ENCODE measurements at regions not wholly inside any gene's neighbourhood (a gene's known extent, or its start where the extent isn't known, plus 50 kb on each side); places are given as distances from the start of the nearest gene placed in this dataset.
A peak's percentile ranks its signal among the peaks of the same experiment; 100 is the strongest.
"Not testable (repeated sequence)": the region's sequence is repeated elsewhere in the genome, so short reads cannot be mapped to it uniquely, and the experiment has no call there.

DNA sequence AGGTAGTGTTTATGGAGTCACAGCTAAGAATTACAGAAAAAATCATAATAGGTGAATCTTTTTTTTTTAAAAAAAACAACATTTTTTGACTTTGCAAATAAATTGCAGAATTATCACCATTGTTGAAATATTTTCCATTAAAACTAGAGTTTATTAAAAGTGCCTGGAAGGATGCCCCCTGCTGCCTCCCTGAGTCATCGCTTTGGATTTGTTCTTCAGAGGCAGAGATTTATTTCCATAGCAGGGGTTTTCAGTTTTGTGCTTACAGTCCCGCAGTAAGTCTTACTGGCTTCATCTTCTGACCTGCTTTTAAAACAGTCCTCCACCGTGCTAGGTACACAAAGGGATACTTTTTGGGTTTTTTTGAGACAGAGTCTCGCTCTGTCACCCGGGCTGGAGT, 244.9 kb upstream of the PLGLB2 start:
- not testable (repeated sequence) for H3K4me3 Mint-ChIP-seq; H3K36me3 Mint-ChIP-seq (ENCODE audit: low read depth); H3K27ac Mint-ChIP-seq; H3K4me1 Mint-ChIP-seq (ENCODE audit: low read depth); H3K9me3 Mint-ChIP-seq; H3K27me3 Mint-ChIP-seq (ENCODE audit: low read depth)

DNA sequence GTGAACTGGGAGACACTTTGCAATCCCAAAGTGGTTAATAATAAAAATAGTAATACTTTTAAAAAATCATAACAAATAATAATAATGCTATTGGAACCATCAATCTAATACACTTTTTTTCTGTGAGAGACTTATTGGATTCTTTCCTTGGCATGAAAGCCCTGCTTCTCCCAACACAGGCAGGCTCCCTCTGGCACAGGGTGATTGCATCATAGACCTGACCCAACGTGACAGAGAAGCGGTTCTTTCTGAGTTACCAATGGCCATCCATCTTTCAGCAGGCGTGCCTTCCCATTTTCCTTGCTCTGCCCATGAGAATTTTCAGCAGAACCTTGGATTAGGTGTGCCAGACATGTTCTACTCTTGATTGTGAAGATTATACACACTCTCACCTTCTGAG, 242.6 kb upstream of the PLGLB2 start:
- H3K4me3 Mint-ChIP-seq; H3K27ac Mint-ChIP-seq; H3K36me3 Mint-ChIP-seq (ENCODE audit: low read depth); H3K4me1 Mint-ChIP-seq (ENCODE audit: low read depth); H3K9me3 Mint-ChIP-seq; H3K27me3 Mint-ChIP-seq (ENCODE audit: low read depth): not testable (repeated sequence)

DNA sequence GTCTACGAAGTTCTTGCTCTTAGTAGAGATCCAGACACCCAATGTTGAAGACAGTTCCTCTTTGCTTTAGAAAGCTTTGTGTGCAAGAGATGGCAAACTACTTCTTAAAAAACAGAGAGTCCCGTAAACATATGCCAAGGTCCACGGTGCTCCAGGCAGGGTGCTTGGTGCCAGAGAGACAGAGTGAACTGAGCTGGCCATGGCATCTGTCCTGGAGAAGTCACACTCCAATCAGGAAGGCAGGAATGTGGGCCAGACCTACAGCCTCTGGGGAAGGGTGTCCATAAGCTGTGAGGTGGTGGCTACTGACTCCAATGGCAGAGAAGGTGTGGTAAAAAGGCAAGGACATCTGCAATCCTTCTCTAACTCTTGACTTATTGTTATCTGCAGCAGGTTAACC, 242.0 kb upstream of the PLGLB2 start:
- not testable (repeated sequence) for H3K9me3 Mint-ChIP-seq; H3K27ac Mint-ChIP-seq; H3K4me1 Mint-ChIP-seq (ENCODE audit: low read depth); H3K4me3 Mint-ChIP-seq; H3K36me3 Mint-ChIP-seq (ENCODE audit: low read depth); H3K27me3 Mint-ChIP-seq (ENCODE audit: low read depth)

DNA sequence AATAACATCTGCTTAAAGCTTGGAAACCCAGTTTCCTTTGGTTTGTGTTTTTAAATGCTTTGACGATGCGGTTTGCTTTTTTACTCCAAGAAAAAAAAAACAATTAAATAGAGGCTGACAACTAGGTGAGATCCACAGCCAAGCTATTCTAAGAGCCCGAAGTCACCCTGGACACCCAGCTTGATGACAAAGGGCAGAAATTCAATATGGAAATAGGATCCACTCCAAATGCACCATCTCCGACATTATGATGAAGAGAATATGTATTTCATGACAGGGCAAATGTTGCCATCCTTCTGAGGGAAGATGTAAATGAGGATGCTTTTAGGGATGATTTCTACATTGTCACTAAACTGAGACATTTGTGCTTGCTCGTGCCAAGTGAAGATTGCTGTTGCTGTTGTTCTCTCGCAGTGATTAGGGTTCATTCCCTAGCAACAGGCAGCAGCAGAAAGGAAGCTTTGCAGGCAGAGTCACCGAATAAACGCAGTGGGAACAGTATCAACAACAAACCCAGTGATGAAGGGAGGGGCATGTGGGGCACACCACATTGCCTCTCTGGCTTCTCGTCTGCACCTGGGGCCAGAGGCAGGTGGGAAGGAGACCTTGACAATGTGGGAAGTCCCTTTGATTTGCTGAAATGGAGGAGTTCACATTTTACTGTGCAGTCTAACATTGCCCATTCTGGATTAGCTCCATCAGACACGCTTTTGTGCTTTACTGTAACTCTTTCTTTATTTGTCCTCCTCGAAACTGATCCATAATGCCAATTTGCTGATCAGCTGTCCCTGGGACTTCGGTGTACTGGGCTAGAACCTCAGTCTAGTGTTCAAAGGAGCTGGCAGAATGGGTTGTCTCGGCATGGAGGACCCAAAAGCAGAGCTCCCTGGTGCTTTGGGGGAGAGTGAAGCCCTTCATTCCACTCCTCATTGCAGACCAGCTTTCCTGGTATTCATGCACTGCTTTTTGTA, 240.2 kb upstream of the PLGLB2 start:
- peak overlapping the region; percentile 82 for H3K27ac Mint-ChIP-seq
- not testable (repeated sequence) for H3K4me3 Mint-ChIP-seq; H3K27me3 Mint-ChIP-seq (ENCODE audit: low read depth); H3K4me1 Mint-ChIP-seq (ENCODE audit: low read depth); H3K36me3 Mint-ChIP-seq (ENCODE audit: low read depth); H3K9me3 Mint-ChIP-seq

DNA sequence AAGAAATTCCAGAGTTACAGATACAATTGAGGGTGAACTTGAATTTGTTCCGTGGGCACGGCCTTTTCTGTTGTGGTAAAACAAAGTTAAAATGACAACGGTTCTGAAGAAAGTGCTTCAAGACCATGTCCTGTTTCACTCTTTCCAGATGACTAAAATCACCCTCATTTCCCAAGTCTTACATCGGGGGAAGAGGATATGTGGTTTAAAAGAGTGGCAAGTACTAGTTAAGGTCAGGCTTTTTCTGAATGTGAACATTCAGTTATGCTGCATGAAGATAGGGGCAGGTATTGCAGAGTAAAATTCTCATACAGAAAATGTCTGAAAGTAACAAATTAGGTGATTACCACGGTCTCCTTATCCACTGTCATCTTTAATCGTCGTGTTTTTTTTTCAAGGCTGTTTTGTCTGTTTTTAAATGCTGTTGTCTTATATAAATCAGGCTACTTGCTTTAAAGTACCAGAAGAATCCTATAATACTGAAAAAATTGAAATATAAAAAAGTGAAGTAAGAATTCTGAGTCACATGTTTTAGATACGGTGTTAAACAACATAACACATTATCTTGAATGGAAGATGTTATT, 236.6 kb upstream of the PLGLB2 start:
- not testable (repeated sequence) for H3K9me3 Mint-ChIP-seq; H3K36me3 Mint-ChIP-seq (ENCODE audit: low read depth); H3K4me1 Mint-ChIP-seq (ENCODE audit: low read depth); H3K27me3 Mint-ChIP-seq (ENCODE audit: low read depth)
- peak overlapping the region; percentile 44 for H3K4me3 Mint-ChIP-seq
- H3K27ac Mint-ChIP-seq: peak overlapping the region; percentile 76

DNA sequence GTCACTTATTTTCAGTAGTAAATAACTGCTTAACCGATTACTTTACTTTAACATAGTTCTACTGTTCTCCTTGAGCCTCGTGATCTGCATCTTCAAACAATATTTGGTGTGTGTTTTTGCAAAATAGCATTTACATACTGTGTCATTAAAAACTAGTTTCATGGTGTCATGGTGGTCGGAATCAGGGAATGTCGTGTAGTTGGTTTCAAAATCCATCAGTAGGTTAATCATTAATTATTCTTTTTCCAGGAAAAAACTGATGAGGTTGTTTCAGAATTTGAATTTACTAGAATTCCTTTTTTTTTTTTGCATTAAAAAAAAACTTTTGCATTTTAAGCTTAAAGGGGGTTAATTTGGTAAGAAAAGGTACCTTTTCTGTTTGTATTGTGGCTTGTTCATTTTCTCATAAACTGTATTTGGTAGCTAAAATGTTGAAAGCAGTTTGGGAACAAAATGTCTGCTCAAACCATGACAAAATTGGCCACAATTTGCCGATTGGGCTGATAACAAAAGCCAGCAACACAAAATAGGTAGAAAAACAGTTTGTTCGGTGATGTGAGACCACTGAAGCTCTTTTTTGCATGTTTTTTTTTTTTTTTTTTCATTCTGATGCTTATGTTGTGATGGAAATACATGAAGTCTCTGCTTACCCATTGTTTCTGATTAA, 234.9 kb upstream of the PLGLB2 start:
- H3K9me3 Mint-ChIP-seq; H3K4me3 Mint-ChIP-seq; H3K27me3 Mint-ChIP-seq (ENCODE audit: low read depth); H3K36me3 Mint-ChIP-seq (ENCODE audit: low read depth): not testable (repeated sequence)
- Mint-ChIP-seq H3K27ac (peak overlapping the region; percentile 52), H3K4me1 (ENCODE audit: low read depth) (peaks cover 12% of the 10 kb centered on the region)

DNA sequence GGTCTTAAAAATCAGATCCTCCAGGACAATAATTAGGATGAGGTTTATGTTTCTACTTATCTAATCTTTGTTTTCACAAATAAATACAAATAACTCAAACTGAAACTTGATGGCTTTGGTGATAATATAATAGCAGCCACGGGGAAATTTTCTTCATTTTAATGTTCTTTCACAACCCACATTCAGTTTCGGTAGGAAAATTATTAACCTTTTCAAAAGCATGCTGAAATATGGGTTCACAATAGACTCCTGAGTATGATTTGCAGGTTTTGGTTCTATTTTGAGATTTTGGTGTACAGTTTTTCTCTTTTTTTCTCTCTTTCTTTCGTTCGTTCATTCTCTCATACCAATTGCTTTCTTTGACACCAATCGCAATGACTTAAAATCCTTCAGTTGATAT, 233.9 kb upstream of the PLGLB2 start:
- H3K9me3 Mint-ChIP-seq; H3K4me3 Mint-ChIP-seq; H3K27me3 Mint-ChIP-seq (ENCODE audit: low read depth); H3K27ac Mint-ChIP-seq; H3K36me3 Mint-ChIP-seq (ENCODE audit: low read depth): not testable (repeated sequence)
- H3K4me1 Mint-ChIP-seq (ENCODE audit: low read depth): peaks cover 13% of the 10 kb centered on the region

DNA sequence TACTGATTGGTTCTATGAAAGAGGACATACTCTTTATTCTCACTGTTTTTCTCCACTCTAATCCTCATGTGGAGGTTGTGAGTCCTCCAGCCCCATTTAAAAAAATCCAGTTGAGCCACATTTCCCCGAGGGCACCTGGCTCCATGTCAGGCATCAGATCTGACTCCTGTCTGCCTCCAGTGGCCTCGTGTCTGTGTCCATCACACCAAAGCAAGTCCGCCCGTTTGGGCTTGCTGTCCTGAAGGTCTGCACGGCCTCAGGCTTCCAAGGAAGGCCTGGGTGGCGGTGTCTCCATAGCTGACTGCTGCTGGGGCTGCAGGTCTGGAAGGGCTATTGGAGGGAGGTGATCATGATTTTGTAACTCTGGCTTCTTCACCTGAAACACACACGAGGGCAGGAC, 233.4 kb upstream of the PLGLB2 start:
- not testable (repeated sequence) for H3K27ac Mint-ChIP-seq; H3K9me3 Mint-ChIP-seq; H3K36me3 Mint-ChIP-seq (ENCODE audit: low read depth); H3K4me3 Mint-ChIP-seq; H3K27me3 Mint-ChIP-seq (ENCODE audit: low read depth)
- peaks cover 13% of the 10 kb centered on the region for H3K4me1 Mint-ChIP-seq (ENCODE audit: low read depth)

DNA sequence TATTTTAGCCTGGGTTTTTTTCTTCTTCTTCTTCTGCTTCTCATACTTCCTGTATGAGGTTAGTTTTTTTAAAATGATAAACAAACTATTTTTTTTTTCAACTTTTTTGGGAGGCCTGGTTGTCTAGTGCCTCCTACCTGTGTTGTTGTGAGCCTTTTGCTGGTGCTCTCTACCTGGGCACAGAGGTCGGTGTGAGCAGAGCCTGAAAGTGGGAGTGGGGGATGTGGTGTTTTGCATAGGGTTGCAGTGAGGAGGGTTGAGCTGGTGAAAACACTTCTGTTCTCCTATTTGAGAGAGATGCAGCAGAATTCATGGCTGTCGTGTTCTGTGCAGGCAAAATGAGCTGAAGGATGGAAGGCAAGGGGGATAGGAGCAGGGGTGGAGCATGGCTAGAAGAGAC, 232.7 kb upstream of the PLGLB2 start:
- peak overlapping the region; percentile 95 for H3K27ac Mint-ChIP-seq

DNA sequence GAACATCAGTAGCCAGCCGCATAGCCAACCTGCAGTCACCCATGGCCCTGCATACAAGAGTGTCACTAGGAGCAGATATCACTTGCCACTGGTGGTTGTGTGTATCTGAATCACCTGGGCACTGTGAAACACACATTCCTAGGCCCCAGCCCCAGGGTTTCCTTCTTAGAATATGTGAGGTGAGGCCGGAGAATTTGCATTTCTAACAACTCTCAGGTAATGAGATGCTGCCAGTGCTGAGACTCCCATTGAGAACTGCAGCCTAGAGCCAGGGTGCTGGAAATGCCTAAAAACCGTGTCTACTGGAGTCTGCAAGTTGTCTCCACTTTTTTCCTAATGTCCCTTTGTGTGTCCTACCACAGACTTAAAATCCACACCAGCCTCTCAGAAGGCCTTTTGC, 232.0 kb upstream of the PLGLB2 start:
- H3K4me1 Mint-ChIP-seq (ENCODE audit: low read depth): peaks cover 15% of the 10 kb centered on the region
- not testable (repeated sequence) for H3K4me3 Mint-ChIP-seq; H3K36me3 Mint-ChIP-seq (ENCODE audit: low read depth); H3K9me3 Mint-ChIP-seq; H3K27ac Mint-ChIP-seq; H3K27me3 Mint-ChIP-seq (ENCODE audit: low read depth)

More for the DNA sequence above, 232.7 kb upstream of the PLGLB2 start:
- Mint-ChIP-seq H3K4me3 (peak overlapping the region; percentile 74), H3K4me1 (ENCODE audit: low read depth) (peaks cover 15% of the 10 kb centered on the region)
- not testable (repeated sequence) for H3K36me3 Mint-ChIP-seq (ENCODE audit: low read depth); H3K27me3 Mint-ChIP-seq (ENCODE audit: low read depth); H3K9me3 Mint-ChIP-seq

DNA sequence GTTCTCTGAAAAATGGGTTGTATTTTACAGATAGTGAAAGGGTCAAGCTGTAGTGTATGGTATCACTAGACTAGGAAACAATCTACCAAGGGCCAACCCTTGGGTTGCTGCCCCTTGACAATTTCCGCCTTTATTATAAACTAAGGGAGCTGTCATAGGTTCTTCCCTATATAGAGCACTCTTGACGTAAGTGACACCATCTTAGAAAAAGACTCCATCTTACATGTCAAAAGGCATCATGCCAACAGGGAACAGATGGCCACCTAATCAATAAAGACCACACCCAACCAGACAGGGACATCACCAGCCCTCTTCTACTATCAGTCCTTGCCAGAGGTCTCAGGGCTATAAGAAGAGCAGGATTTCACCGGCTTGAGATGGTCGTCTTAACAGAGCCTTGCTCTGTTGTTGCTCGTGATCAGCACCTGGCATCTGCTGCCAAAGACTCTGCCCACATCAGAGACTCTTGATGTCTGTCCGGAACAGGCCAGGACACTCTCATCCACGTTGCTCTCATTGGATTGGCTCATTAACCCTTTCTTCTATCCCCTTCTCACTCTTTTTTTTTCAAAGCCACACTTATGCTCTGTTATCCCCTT, 231.4 kb upstream of the PLGLB2 start:
- not testable (repeated sequence) for H3K4me3 Mint-ChIP-seq; H3K9me3 Mint-ChIP-seq; H3K27me3 Mint-ChIP-seq (ENCODE audit: low read depth); H3K27ac Mint-ChIP-seq; H3K36me3 Mint-ChIP-seq (ENCODE audit: low read depth)
- H3K4me1 Mint-ChIP-seq (ENCODE audit: low read depth): peaks cover 18% of the 10 kb centered on the region

DNA sequence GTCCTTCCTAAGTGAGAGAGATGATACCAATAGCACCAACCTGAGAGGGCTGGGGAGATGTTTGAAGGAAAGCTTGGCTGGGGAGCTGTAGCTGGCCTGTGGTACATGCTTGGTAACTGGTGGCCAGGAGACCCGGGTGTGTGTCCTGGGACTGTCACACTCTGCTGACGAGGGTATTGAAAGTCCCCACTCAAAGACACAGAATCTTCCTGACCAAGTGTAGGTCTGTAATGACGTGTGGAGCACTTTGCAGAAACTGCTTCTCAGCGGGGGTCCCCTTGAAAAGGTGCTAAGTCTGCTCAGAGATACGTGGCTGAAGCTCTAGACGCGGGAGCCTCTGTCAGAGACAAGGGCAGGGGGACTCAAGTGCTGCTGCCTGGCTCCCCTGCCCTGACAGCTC, 230.4 kb upstream of the PLGLB2 start:
- H3K4me3 Mint-ChIP-seq; H3K36me3 Mint-ChIP-seq (ENCODE audit: low read depth); H3K9me3 Mint-ChIP-seq; H3K27me3 Mint-ChIP-seq (ENCODE audit: low read depth); H3K27ac Mint-ChIP-seq: not testable (repeated sequence)
- H3K4me1 Mint-ChIP-seq (ENCODE audit: low read depth): peaks cover 19% of the 10 kb centered on the region

DNA sequence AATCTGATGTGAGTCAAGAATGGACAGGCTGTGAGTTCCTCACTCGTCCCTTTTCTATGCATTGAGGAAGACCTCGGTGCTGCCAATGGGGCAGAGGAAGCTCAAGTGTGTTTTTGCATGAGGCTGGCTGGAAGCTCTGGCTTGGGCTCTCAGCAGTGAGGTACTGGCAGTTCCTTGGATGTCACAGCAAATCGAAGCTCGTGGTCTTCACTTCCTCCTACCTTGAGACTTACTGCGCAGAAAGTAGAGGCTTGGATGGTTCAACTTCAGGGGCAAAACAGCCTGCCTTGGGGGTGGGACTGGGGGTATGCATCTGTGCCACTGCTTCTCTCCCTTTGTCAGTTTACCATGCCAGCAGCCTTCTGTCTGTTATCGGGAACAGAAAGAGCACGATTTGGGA, 229.8 kb upstream of the PLGLB2 start:
- not testable (repeated sequence) for H3K36me3 Mint-ChIP-seq (ENCODE audit: low read depth); H3K27me3 Mint-ChIP-seq (ENCODE audit: low read depth); H3K9me3 Mint-ChIP-seq; H3K4me3 Mint-ChIP-seq; H3K27ac Mint-ChIP-seq
- peaks cover 19% of the 10 kb centered on the region for H3K4me1 Mint-ChIP-seq (ENCODE audit: low read depth)

DNA sequence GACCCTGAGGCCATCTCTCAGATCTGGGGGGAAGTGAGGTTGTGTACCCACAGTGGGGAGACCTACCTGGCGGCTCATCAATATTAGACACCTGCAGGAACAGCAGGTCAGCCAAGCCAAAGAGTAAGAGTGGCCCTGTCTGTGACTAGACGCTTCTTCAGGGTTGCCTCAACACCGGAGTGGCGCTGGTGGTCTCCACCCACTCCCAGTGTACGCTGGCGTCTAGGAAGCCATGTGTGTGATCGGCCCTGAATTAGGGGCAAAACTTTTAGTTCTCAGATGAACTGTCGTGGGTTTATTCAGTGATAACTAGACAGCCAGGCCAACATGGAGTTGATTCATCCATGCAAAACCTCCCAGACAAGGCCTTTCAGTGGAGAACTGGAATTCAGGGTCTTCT, 229.3 kb upstream of the PLGLB2 start:
- H3K27ac Mint-ChIP-seq; H3K27me3 Mint-ChIP-seq (ENCODE audit: low read depth); H3K9me3 Mint-ChIP-seq; H3K4me3 Mint-ChIP-seq; H3K36me3 Mint-ChIP-seq (ENCODE audit: low read depth): not testable (repeated sequence)
- H3K4me1 Mint-ChIP-seq (ENCODE audit: low read depth): peaks cover 19% of the 10 kb centered on the region
